UCSD-AML1 (cell line): ENCODE measurements at regions not wholly inside any gene's neighbourhood (a gene's known extent, or its start where the extent isn't known, plus 50 kb on each side); places are given as distances from the start of the nearest gene placed in this dataset.

ENCODE experiments used
- DNase-seq: peaks from one replicate; lab custom pipeline; 2025; ENCODE audit not compliant: unreplicated experiment; lab: John Stamatoyannopoulos, UW

GRCh38 chr20:53706466-53707370 lies 113.1 kb upstream of the ZNF217 start:
- DNase-seq = no peak

GRCh38 chr20:53706008-53706465 lies 112.4 kb upstream of the ZNF217 start:
- DNase-seq = no peak

- DNase-seq = no peak
These were observed 109.0 kb upstream of the ZNF217 start for GRCh38 chr20:53702617-53703016.

GRCh38 chr20:53699906-53700305 lies 106.3 kb upstream of the ZNF217 start:
- no peak for DNase-seq

- no peak for DNase-seq
These were observed 105.5 kb upstream of the ZNF217 start for GRCh38 chr20:53699085-53699674.

GRCh38 chr20:53698371-53698978 lies 104.8 kb upstream of the ZNF217 start:
- no peak for DNase-seq

GRCh38 chr20:53695797-53696527 lies 102.3 kb upstream of the ZNF217 start:
- DNase-seq = no peak

- no peak for DNase-seq
These were observed 99.7 kb upstream of the ZNF217 start for GRCh38 chr20:53693262-53693871.

GRCh38 chr20:53692465-53693067 lies 98.9 kb upstream of the ZNF217 start:
- DNase-seq = no peak

- DNase-seq = no peak
These were observed 98.2 kb upstream of the ZNF217 start for GRCh38 chr20:53691811-53692192.

GRCh38 chr20:53691060-53691810 lies 97.6 kb upstream of the ZNF217 start:
- DNase-seq = no peak

GRCh38 chr20:53688085-53688484 lies 94.4 kb upstream of the ZNF217 start:
- DNase-seq = no peak

- DNase-seq = no peak
These were observed 91.5 kb upstream of the ZNF217 start for GRCh38 chr20:53685070-53685595.

GRCh38 chr20:53683506-53683905 lies 89.9 kb upstream of the ZNF217 start:
- DNase-seq = no peak

GRCh38 chr20:53681352-53682212 lies 87.9 kb upstream of the ZNF217 start:
- no peak for DNase-seq

GRCh38 chr20:53679597-53680309 lies 86.1 kb upstream of the ZNF217 start:
- no peak for DNase-seq

- no peak for DNase-seq
These were observed 85.5 kb upstream of the ZNF217 start for GRCh38 chr20:53678990-53679596.
